ENCODE measurements at regions not wholly inside any gene's neighbourhood (a gene's known extent, or its start where the extent isn't known, plus 50 kb on each side); places are given as distances from the start of the nearest gene placed in this dataset.

- TF ChIP-seq PAX8 (IDR thresholded peaks at IDR 0.05) (no peak), SMC3 (IDR thresholded peaks at IDR 0.05; ENCODE audit: borderline replicate concordance, low read length) (no peak), FOS (IDR thresholded peaks at IDR 0.05; ENCODE audit: borderline replicate concordance, extremely low read depth, insufficient read length) (no peak), CREB1 (IDR thresholded peaks at IDR 0.05; ENCODE audit: low read depth) (no peak)
Measured at GRCh38 chr15:91465086-91465485, 365.0 kb downstream of the SV2B start (continued).

- Histone ChIP-seq H3K36me3 (ENCODE audit: control insufficient read depth in 2 of 2, insufficient read depth in 2 of 2, low read length in 1 of 2) (no peaks in the 10 kb centered on the region), H3K4me2 (ENCODE audit: control insufficient read depth, insufficient read depth) (no peak overlapping the region), H3K9me3 (replicated peaks; ENCODE audit: control insufficient read depth, insufficient read depth, low read length) (no peaks in the 10 kb centered on the region), H3K27ac (ENCODE audit: control insufficient read depth, insufficient read depth) (no peak overlapping the region), H3K79me2 (ENCODE audit: control insufficient read depth, insufficient read depth, low read length) (no peaks in the 10 kb centered on the region), H3K9ac (ENCODE audit: control insufficient read depth, insufficient read depth, low read length) (no peak overlapping the region), H2AFZ (ENCODE audit: control insufficient read depth, low read depth, low read length) (no peak overlapping the region), H3K27me3 (replicated peaks in 1 of 2; ENCODE audit: control insufficient read depth in 2 of 2, insufficient read depth in 2 of 2, low read length in 1 of 2) (no peaks in the 10 kb centered on the region), H3K4me1 (ENCODE audit: control insufficient read depth, insufficient read depth, low read length) (no peaks in the 10 kb centered on the region), H3K4me3 (no peak overlapping the region), H4K20me1 (ENCODE audit: control insufficient read depth, insufficient read depth) (no peaks in the 10 kb centered on the region)
- TF ChIP-seq ESRRA (IDR thresholded peaks at IDR 0.05; ENCODE audit: low read length) (no peak), SP1 (IDR thresholded peaks at IDR 0.05; ENCODE audit: low read depth, low read length) (no peak), JUNB (IDR thresholded peaks at IDR 0.05) (no peak), EGR1 (IDR thresholded peaks at IDR 0.05; ENCODE audit: borderline replicate concordance in 1 of 2, low read depth in 2 of 2, low read length in 2 of 2) (no peak), NFXL1 (IDR thresholded peaks at IDR 0.05; ENCODE audit: borderline replicate concordance) (no peak), MLLT1 (IDR thresholded peaks at IDR 0.05) (no peak), CREM (IDR thresholded peaks at IDR 0.05; ENCODE audit: low read depth) (no peak), HCFC1 (IDR thresholded peaks at IDR 0.05; ENCODE audit: low read length) (no peak), BCL11A (IDR thresholded peaks at IDR 0.05; ENCODE audit: low read depth, low read length) (no peak)
- no peak for ATAC-seq
- FAIRE-seq = no peak
- POLR2A ChIA-PET = no interaction called here
- WGBS (ENCODE audit: insufficient coverage, insufficient replicate concordance, low lambda C conversion rate, missing lambda C conversion rate) = 11% methylated on average over 7 of the region's 7 CpGs
- RAD21 ChIA-PET (ENCODE audit: unreplicated experiment) = no interaction called here
- no TSS peak for BruUV-seq (replicated peaks)
- SMC1A ChIA-PET (ENCODE audit: uncharacterized antibody, unreplicated experiment) = no interaction called here
- intact Hi-C loops (cut with micrococcal nuclease; ENCODE audit: unreplicated experiment) (no loop called here), in situ Hi-C loops (cut with MboI) (no loop called here)
- CTCF ChIA-PET = no interaction called here
- DNase-seq (ENCODE audit: low read depth, low spot score) = no peak
Measured at GRCh38 chr15:91465696-91466095, 365.6 kb downstream of the SV2B start.
